SK-N-SH treated with all-trans-retinoic acid at 6 μM for 48 hours (cell line): ENCODE measurements at regions not wholly inside any gene's neighbourhood (a gene's known extent, or its start where the extent isn't known, plus 50 kb on each side); places are given as distances from the start of the nearest gene placed in this dataset.
"Not testable (repeated sequence)": the region's sequence is repeated elsewhere in the genome, so short reads cannot be mapped to it uniquely, and the experiment has no call there.

Source experiments
- ATAC-seq: fragments of 200-7000 bp; cut with Tn5 transposase; 3 replicates; pipeline ENCODE4 v1.9.1; 2020; ENCODE audit warnings: mild to moderate bottlenecking, moderate library complexity
- ARNTL ChIP-seq: fragments of 450-650 bp; formaldehyde crosslinking; IDR thresholded peaks from 2 replicates; pipeline ENCODE4 v1.5.0; 2020; ENCODE audit warnings: low read depth, mild to moderate bottlenecking, moderate library complexity, borderline replicate concordance
- BACH2 ChIP-seq: fragments of 250-450 bp; sonication (Bioruptor Pico); IDR thresholded peaks from 2 replicates; pipeline ENCODE4 v1.9.0; 2021; ENCODE audit warnings: mild to moderate bottlenecking, borderline replicate concordance
- CREB5 ChIP-seq: fragments of 250-450 bp; sonication (Bioruptor Pico); IDR thresholded peaks from 2 replicates; pipeline ENCODE4 v1.5.1; 2020; ENCODE audit warnings: low read depth, mild to moderate bottlenecking, moderate library complexity
- CSDC2 ChIP-seq: fragments of 250-450 bp; sonication (Bioruptor Pico); IDR thresholded peaks from 2 replicates; pipeline ENCODE4 v1.5.0; 2020; ENCODE audit warnings: mild to moderate bottlenecking, moderate library complexity
- GLIS3 ChIP-seq: fragments of 250-450 bp; sonication (Bioruptor Pico); IDR thresholded peaks from 2 replicates; pipeline ENCODE4 v1.5.0; 2020; ENCODE audit warnings: mild to moderate bottlenecking, moderate library complexity
- ISL1 ChIP-seq: fragments of 250-450 bp; sonication (Bioruptor Pico); IDR thresholded peaks from 2 replicates; pipeline ENCODE4 v2.1.2; 2022; ENCODE audit warnings: mild to moderate bottlenecking, moderate library complexity
- OSR1 ChIP-seq: fragments of 250-450 bp; sonication (Bioruptor Pico); IDR thresholded peaks from 2 replicates; pipeline ENCODE4 v1.8.0; 2022; ENCODE audit warnings: moderate library complexity, mild to moderate bottlenecking, inconsistent platforms
- PATZ1 ChIP-seq: fragments of 250-450 bp; sonication (Bioruptor Pico); IDR thresholded peaks from 2 replicates; pipeline ENCODE4 v1.8.0; 2020; ENCODE audit warnings: mild to moderate bottlenecking, moderate library complexity, borderline replicate concordance
- PPARA ChIP-seq: fragments of 250-450 bp; sonication (Bioruptor Pico); IDR thresholded peaks from 2 replicates; pipeline ENCODE4 v1.5.0; 2020; ENCODE audit warnings: mild to moderate bottlenecking, borderline replicate concordance
- RARB ChIP-seq: fragments of 250-450 bp; sonication (Bioruptor Pico); IDR thresholded peaks from 2 replicates; pipeline ENCODE4 v1.8.0; 2021; ENCODE audit warnings: mild to moderate bottlenecking, moderate library complexity
- TCF4 ChIP-seq: fragments of 250-450 bp; sonication (Bioruptor Pico); IDR thresholded peaks from 2 replicates; pipeline ENCODE4 v1.8.0; 2021; ENCODE audit warnings: mild to moderate bottlenecking, moderate library complexity, borderline replicate concordance
- TOX ChIP-seq: fragments of 250-450 bp; sonication (Bioruptor Pico); IDR thresholded peaks from 2 replicates; pipeline ENCODE4 v1.8.0; 2021; ENCODE audit warnings: mild to moderate bottlenecking, moderate library complexity, borderline replicate concordance
- TSHZ2 ChIP-seq: fragments of 250-450 bp; sonication (Bioruptor Pico); IDR thresholded peaks from 2 replicates; pipeline ENCODE4 v1.5.0; 2020; ENCODE audit warnings: mild to moderate bottlenecking, moderate library complexity
- ZC3H10 ChIP-seq: fragments of 250-450 bp; sonication (Bioruptor Pico); IDR thresholded peaks from 2 replicates; pipeline ENCODE4 v1.5.1; 2021; ENCODE audit warnings: mild to moderate bottlenecking, moderate library complexity
- ZFP3 ChIP-seq: fragments of 250-450 bp; sonication (Bioruptor Pico); IDR thresholded peaks from 2 replicates; pipeline ENCODE4 v1.5.0; 2020; ENCODE audit warnings: mild to moderate bottlenecking, moderate library complexity
- ZFP30 ChIP-seq: fragments of 450-650 bp; formaldehyde crosslinking; IDR thresholded peaks from 2 replicates; pipeline ENCODE4 v1.5.0; 2022; ENCODE audit warnings: mild to moderate bottlenecking, moderate library complexity
- ZNF565 ChIP-seq: fragments of 450-650 bp; formaldehyde crosslinking; conservative IDR thresholded peaks from 2 replicates; pipeline ENCODE4 v1.5.0; 2020; ENCODE audit warnings: low read depth, mild to moderate bottlenecking, moderate library complexity
- ZNF70 ChIP-seq: fragments of 450-650 bp; formaldehyde crosslinking; IDR thresholded peaks from 2 replicates; pipeline ENCODE4 v1.5.0; 2020; ENCODE audit warnings: mild to moderate bottlenecking, moderate library complexity
- ZNF8 ChIP-seq: fragments of 450-650 bp; formaldehyde crosslinking; IDR thresholded peaks from 2 replicates; pipeline ENCODE4 v1.5.0; 2020; ENCODE audit warnings: mild to moderate bottlenecking, moderate library complexity
- TF ChIP-seq, protein P1 (sequence below): fragments of 250-450 bp; sonication (Bioruptor Pico); IDR thresholded peaks from 2 replicates; pipeline ENCODE4 v1.5.1; 2021; ENCODE audit warnings: mild to moderate bottlenecking, moderate library complexity

DNA sequence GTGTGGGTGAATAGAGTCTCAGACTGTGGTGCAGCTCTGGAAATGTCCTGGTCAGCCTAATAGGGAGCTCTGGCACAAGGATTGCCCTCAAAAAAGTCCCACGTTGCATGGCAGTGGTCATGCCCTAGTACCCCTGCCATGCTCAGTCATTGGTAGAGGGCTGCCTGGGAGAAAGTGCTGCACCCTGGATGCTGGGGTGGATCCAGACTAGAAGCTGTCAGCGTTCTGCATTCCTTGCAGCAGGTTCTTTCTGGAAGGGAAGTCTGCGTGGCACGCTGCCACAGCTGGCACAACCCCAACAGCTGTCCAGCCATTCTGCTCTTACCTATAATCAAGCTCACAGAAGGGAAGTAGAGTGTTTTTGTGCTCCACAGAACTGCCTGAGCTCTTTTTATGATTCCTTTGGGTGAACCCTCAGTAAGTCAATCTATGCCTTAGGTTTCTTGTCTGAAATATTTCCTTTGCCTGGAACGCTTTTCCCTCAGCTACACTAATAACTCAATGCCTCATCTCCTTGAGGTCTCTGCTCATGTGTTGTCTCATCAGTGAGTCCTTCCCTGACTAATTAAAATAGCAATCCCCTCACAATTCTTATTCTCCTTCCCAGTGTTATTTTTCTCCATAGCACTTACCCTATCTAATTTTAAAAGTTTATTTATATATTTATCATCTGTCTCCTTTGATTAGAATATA lies 61.5 kb upstream of the JAK1 start:
- ATAC-seq: no peak
- TF ChIP-seq ZNF565 (CRISPR knock-in tag) (no peak), ZFP30 (CRISPR knock-in tag) (no peak), RARB (CRISPR knock-in tag) (no peak)

GRCh38 chr1:65029434-65029833 lies 63.1 kb upstream of the JAK1 start:
- not testable (repeated sequence) for ATAC-seq

DNA sequence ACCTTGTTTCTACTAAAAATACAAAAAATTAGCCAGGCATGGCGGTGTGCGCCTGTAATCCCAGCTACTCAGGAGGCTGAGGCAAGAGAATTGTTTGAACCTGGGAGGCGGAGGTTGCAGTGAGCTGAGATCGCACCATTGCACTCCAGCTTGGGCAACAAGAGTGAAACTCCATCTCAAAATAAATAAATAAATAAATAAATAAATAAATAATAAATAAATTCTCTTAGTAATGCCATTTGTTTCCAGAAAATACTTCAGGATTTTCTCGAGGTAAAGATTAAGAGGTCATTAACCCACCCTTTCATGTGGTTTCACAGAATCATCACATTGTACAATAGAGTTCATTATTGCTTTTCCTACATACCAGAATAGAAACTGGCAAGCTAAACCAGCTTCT lies 68.5 kb upstream of the JAK1 start:
- not testable (repeated sequence) for ATAC-seq

- TF ChIP-seq CREB5 (CRISPR knock-in tag) (no peak), GLIS3 (CRISPR knock-in tag) (no peak), CSDC2 (CRISPR knock-in tag) (no peak), PPARA (CRISPR knock-in tag) (no peak)
- TF ChIP-seq, protein P1, sequence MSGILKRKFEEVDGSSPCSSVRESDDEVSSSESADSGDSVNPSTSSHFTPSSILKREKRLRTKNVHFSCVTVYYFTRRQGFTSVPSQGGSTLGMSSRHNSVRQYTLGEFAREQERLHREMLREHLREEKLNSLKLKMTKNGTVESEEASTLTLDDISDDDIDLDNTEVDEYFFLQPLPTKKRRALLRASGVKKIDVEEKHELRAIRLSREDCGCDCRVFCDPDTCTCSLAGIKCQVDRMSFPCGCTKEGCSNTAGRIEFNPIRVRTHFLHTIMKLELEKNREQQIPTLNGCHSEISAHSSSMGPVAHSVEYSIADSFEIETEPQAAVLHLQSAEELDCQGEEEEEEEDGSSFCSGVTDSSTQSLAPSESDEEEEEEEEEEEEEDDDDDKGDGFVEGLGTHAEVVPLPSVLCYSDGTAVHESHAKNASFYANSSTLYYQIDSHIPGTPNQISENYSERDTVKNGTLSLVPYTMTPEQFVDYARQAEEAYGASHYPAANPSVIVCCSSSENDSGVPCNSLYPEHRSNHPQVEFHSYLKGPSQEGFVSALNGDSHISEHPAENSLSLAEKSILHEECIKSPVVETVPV (CRISPR knock-in tag): no peak
- ATAC-seq: no peak
Measured at GRCh38 chr1:65036570-65037051, 70.3 kb upstream of the JAK1 start.

DNA sequence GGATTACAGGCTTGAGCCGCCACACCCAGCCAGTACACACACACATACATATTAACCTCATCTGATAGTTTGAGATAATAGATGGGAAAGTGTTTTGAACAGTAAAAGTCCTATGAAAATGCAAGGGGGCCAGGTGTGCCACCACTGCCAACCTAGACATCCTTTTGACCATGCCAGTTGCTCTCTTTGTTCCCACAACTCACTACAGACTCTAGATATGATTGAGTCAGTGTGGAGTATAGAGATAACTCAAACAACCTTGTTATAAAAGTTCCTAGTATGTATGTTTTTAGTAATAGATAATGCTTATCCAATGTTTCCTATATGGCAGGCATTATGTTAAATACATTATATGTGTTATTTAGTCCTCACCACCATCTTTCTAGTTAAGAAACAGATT lies 72.7 kb upstream of the JAK1 start:
- no peak for ATAC-seq
- TF ChIP-seq ISL1 (CRISPR knock-in tag) (no peak), CSDC2 (CRISPR knock-in tag) (no peak), GLIS3 (CRISPR knock-in tag) (no peak), ARNTL (CRISPR knock-in tag) (no peak), CREB5 (CRISPR knock-in tag) (no peak)
- TF ChIP-seq, all 23 proteins: peak for 0

- ATAC-seq: no peak
- TF ChIP-seq, protein P1 (CRISPR knock-in tag): no peak
- no peak for TF ChIP-seq ZNF8
- no peak for TF ChIP-seq ZFP3 (CRISPR knock-in tag)
- no peak for TF ChIP-seq BACH2 (CRISPR knock-in tag)
- TF ChIP-seq TCF4 (CRISPR knock-in tag): no peak
- TF ChIP-seq ARNTL (CRISPR knock-in tag): no peak
- no peak for TF ChIP-seq GLIS3 (CRISPR knock-in tag)
- TF ChIP-seq ZC3H10: no peak
- no peak for TF ChIP-seq PPARA (CRISPR knock-in tag)
- no peak for TF ChIP-seq OSR1 (CRISPR knock-in tag)
- no peak for TF ChIP-seq PATZ1
- TF ChIP-seq CREB5 (CRISPR knock-in tag): no peak
- no peak for TF ChIP-seq TOX (CRISPR knock-in tag)
- no peak for TF ChIP-seq CSDC2 (CRISPR knock-in tag)
- no peak for TF ChIP-seq TSHZ2 (CRISPR knock-in tag)
- TF ChIP-seq ZNF70 (CRISPR knock-in tag): no peak
- TF ChIP-seq ZNF565 (CRISPR knock-in tag): no peak
Measured at GRCh38 chr1:65039508-65039907, 73.2 kb upstream of the JAK1 start.
